Activated CD8-positive, alpha-beta T cell treated with anti-CD3 and anti-CD28 coated beads for 36 hours (primary cell): ENCODE measurements at regions not wholly inside any gene's neighbourhood (a gene's known extent, or its start where the extent isn't known, plus 50 kb on each side); places are given as distances from the start of the nearest gene placed in this dataset.

Experiments used
- ATAC-seq: fragments of 200-7000 bp; cut with Tn5 transposase; one replicate; pipeline ENCODE4 v1.10.0; 2021; ENCODE audit warnings: mild to moderate bottlenecking, moderate library complexity
- CTCF ChIA-PET: fragments of 350-600 bp; sonication (Branson Sonifier 250); formaldehyde crosslinking; loops from one replicate; lab custom pipeline; 2021; ENCODE audit warnings: antibody characterized with exemption; lab: Charles Lee
- POLR2A ChIA-PET: fragments of 350-600 bp; sonication (Branson Sonifier 250); formaldehyde crosslinking; loops from one replicate; lab custom pipeline; 2021; ENCODE audit warnings: antibody characterized with exemption; lab: Charles Lee
- DNase-seq: peaks from one replicate; pipeline ENCODE4 v3.0.0-alpha.2; 2020
- H3K27ac Mint-ChIP-seq: one replicate; pipeline ENCODE4 v1.8.0; 2021; ENCODE audit warnings: mild to moderate bottlenecking, mixed read lengths
- H3K27me3 Mint-ChIP-seq: one replicate; pipeline ENCODE4 v1.8.0; 2021; ENCODE audit warnings: mixed read lengths
- H3K36me3 Mint-ChIP-seq: one replicate; pipeline ENCODE4 v1.8.0; 2021; ENCODE audit warnings: low read depth, mixed read lengths
- H3K4me1 Mint-ChIP-seq: one replicate; pipeline ENCODE4 v1.8.0; 2021; ENCODE audit warnings: low read depth, mixed read lengths
- H3K4me3 Mint-ChIP-seq: one replicate; pipeline ENCODE4 v1.8.0; 2021; ENCODE audit warnings: mild to moderate bottlenecking, moderate library complexity, mixed read lengths
- H3K9me3 Mint-ChIP-seq: one replicate; pipeline ENCODE4 v1.8.0; 2021; ENCODE audit warnings: mixed read lengths
- CTCF ChIP-seq: fragments of 200-600 bp; IDR thresholded peaks from one replicate; pipeline ENCODE4 v1.8.0; 2022; ENCODE audit warnings: antibody characterized with exemption, mild to moderate bottlenecking
- intact Hi-C: fragments of 100-400 bp; cut with micrococcal nuclease; formaldehyde crosslinking; loops from one replicate; pipeline ENCODE4 v1.10.0; 2022

DNA sequence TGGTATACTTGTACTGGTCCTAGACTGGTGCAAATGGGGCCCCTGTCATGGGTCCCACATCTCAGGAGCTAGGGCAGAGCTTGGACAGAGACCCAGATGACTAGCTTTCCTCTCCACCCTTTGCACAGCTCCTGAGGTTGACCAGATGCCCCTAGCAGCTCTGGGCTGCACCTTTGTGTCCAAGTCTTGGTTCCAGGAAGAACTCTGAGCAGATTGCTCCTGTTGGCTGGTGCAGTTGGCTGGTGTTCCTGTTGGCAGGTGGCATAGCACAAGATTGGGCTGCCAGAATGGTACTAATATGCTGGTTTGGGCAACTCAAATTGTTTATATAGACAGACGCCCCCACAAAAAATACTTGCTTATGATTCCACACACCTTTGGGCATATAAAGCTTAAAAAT lies 89.4 kb upstream of the EZR start:
- ATAC-seq (no peak), DNase-seq (no peak)
- ChIA-PET POLR2A (no interaction called here), CTCF (interaction anchor here (1.9 kb wide), 1 partner anchor 119 kb away, joined by 4 read pairs; no protein-coding TSS in a partner anchor)
- Mint-ChIP-seq H3K4me3 (no peak overlapping the region), H3K27me3 (no peaks in the 10 kb centered on the region), H3K27ac (no peak overlapping the region), H3K9me3 (peaks cover 20% of the 10 kb centered on the region), H3K36me3 (peaks cover 3% of the 10 kb centered on the region), H3K4me1 (peaks cover 31% of the 10 kb centered on the region)
- intact Hi-C loops, result no loop called here
- TF ChIP-seq CTCF, result no peak

- CTCF ChIA-PET, result interaction anchor here (1.9 kb wide), 1 partner anchor 119 kb away, joined by 4 read pairs; no protein-coding TSS in a partner anchor
- POLR2A ChIA-PET, result interaction anchor here (0.7 kb wide), 1 partner anchor 12 kb away, joined by 3 read pairs; no protein-coding TSS in a partner anchor
- no peaks in the 10 kb centered on the region for H3K27me3 Mint-ChIP-seq
- H3K4me1 Mint-ChIP-seq, result peaks cover 29% of the 10 kb centered on the region
- H3K4me3 Mint-ChIP-seq, result no peak overlapping the region
- H3K36me3 Mint-ChIP-seq, result peaks cover 3% of the 10 kb centered on the region
- peaks cover 20% of the 10 kb centered on the region for H3K9me3 Mint-ChIP-seq
- ATAC-seq (no peak), DNase-seq (no peak)
- TF ChIP-seq CTCF, result no peak
- H3K27ac Mint-ChIP-seq, result no peak overlapping the region
- intact Hi-C loops, result no loop called here
Measured at GRCh38 chr6:158907931-158908330, 88.8 kb upstream of the EZR start.

- no peak for TF ChIP-seq CTCF
- ATAC-seq, result no peak
- intact Hi-C loops, result no loop called here
- Mint-ChIP-seq H3K36me3 (peaks cover 3% of the 10 kb centered on the region), H3K4me3 (no peak overlapping the region), H3K9me3 (peaks cover 20% of the 10 kb centered on the region), H3K27ac (no peak overlapping the region), H3K27me3 (no peaks in the 10 kb centered on the region), H3K4me1 (peaks cover 19% of the 10 kb centered on the region)
- ChIA-PET CTCF (interaction anchor here (1.9 kb wide), 1 partner anchor 118 kb away, joined by 4 read pairs; no protein-coding TSS in a partner anchor), POLR2A (no interaction called here)
- no peak for DNase-seq
Measured at GRCh38 chr6:158906926-158907325, 87.8 kb upstream of the EZR start.

GRCh38 chr6:158905277-158905676 lies 86.1 kb upstream of the EZR start:
- CTCF ChIA-PET, result interaction anchor here (0.6 to 1.4 kb wide), 2 partner anchors 214 to 246 kb away, joined by 3 to 6 read pairs; no protein-coding TSS in a partner anchor

More at GRCh38 chr6:158905277-158905676, 86.1 kb upstream of the EZR start:
- no peak overlapping the region for H3K4me3 Mint-ChIP-seq
- peaks cover 3% of the 10 kb centered on the region for H3K36me3 Mint-ChIP-seq
- no peak for TF ChIP-seq CTCF
- ATAC-seq (no peak), DNase-seq (no peak)
- no peaks in the 10 kb centered on the region for H3K27me3 Mint-ChIP-seq
- H3K27ac Mint-ChIP-seq, result no peak overlapping the region
- intact Hi-C loops, result no loop called here
- H3K9me3 Mint-ChIP-seq, result peaks cover 20% of the 10 kb centered on the region
- H3K4me1 Mint-ChIP-seq, result peaks cover 4% of the 10 kb centered on the region
- POLR2A ChIA-PET, result interaction anchor here (0.6 kb wide), 1 partner anchor 245 kb away, joined by 3 read pairs; no protein-coding TSS in a partner anchor
